T-helper 22 cell (primary cell): ENCODE measurements at regions not wholly inside any gene's neighbourhood (a gene's known extent, or its start where the extent isn't known, plus 50 kb on each side); places are given as distances from the start of the nearest gene placed in this dataset.

Experiments used
- DNase-seq: peaks from one replicate; pipeline ENCODE4 v3.0.0-alpha.2; 2020; ENCODE audit warnings: low read depth

DNA sequence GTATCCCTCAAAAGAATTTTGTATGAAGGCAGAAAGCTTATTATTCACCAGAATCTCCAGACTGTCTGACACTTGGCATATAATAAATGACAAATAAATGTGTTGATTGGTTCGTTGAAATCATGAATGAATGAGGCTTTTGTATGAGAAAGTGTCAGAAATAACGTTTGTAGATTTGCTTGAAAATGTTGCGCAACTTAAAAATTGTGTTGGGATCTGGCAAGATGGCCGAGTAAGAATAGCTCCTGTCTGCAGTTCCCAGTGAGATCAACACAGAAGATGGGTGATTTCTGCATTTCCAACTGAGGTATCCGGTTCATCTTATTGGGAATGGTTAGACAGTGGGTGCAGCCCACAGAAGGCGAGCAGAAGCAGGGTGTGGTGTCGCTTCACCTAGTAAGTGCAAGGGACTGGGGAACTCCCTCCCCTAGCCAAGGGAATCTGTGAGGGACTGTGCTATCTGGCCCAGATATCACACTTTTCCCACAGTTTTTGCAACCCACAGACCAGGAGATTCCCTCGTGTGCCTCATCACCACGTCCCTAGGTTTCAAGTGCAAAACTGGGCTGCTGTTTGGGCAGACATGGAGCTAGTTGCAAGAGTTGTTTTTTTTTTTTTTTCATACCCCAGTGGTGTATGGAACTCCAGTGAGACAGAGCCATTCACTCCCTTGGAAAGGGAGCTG is 759.0 kb downstream of the LTN1 start:
- no peak for DNase-seq

GRCh38 chr21:28230559-28230958 is 762.1 kb downstream of the LTN1 start:
- no peak for DNase-seq

- DNase-seq: no peak
Observed at GRCh38 chr21:28229814-28230213, 762.9 kb downstream of the LTN1 start.

- DNase-seq: no peak
Observed at GRCh38 chr21:28228636-28228995, 764.1 kb downstream of the LTN1 start.

- no peak for DNase-seq
Observed at GRCh38 chr21:28227881-28228635, 764.6 kb downstream of the LTN1 start.

DNA sequence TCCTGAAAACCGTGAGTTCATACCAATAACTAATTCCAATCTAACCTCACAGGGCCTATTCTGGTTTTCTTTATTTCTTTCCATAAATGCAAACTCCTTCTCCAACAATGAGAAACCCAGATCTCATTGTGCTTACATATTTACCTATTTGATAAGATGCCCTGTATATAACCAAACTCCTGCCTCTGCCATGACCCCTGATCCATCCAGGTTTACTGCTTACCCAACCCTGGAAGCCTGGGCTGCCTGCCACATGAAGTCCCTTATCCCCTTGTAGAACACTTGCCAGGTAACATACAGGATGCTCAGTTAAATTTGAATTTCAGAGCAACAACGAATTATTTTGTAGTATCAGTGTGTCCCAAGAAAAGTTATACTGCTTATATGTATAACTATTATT is 766.1 kb downstream of the LTN1 start:
- no peak for DNase-seq

- no peak for DNase-seq
Observed at GRCh38 chr21:28224191-28224726, 768.4 kb downstream of the LTN1 start.

DNA sequence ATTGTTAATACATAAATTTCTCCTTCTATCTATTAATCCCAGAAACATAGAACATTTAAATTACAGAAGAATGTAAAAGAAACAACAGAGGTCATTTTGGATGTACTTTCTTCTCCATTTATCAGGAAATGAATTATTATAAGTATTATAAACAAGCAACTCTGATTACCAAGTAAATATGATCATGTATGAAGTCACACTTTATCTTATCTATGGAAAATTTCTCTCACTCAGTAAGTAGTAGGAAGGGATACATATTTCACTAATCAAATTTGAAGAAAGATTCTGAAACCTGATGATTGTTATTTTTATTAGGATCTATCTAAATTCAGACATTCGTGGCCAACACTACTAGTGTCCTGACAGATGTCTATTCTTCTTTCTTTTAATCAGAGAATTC is 770.7 kb downstream of the LTN1 start:
- DNase-seq: no peak

DNA sequence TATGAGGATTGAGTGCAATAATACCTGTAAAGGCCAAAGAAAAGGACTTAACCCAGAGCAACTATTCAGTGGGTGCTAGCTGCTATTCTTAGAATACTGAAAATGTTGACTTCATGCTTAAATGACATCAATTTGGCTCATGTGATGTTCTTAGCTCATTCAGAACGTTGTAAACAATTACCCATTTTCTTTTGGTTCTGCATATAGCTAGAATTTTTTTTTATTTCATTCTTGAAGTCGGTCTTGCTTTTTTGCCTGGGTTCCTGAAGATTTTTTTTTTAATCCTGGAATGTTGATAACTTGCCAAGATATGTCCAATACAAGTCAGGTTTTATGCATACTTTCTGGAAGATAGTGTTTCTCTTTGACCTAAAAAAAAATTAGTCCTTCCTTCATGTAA is 772.0 kb downstream of the LTN1 start:
- DNase-seq: no peak

GRCh38 chr21:28216976-28217523 is 775.6 kb downstream of the LTN1 start:
- no peak for DNase-seq

DNA sequence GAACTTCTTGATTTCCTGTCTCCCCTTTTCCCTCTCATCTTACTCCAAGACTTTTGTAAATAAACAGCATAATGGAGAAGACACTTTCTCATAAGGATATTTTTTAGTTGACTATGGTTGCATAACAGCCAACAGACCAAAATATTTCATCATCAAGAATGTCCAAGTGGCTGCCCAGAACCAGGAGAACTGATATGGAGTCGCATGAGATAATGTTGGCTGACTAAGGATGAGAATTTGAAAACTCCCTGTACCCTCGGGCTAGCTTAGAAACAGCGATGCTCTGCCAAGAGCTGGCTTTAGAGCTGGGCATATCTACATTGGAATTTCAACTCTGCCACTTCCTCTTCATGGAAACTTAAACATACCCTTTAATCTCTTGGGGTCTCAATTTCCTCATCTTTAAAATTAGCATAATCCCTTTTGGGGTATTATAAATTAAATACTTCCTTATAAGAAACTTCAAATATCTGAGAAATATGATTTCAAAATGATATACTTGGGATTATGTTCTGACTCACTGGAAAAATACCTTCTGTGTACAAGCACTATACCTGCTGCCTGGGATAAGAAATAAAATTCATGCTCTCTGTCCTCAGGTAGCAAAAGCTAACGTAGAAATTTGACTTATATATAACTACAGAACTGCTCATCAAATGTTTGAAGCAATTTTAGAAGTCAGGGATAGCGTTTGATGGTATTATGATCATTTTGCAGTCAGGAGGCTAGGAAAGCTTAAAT is 777.3 kb downstream of the LTN1 start:
- no peak for DNase-seq

GRCh38 chr21:28214786-28215185 is 777.9 kb downstream of the LTN1 start:
- DNase-seq: no peak

GRCh38 chr21:28213261-28213660 is 779.4 kb downstream of the LTN1 start:
- DNase-seq: no peak

DNA sequence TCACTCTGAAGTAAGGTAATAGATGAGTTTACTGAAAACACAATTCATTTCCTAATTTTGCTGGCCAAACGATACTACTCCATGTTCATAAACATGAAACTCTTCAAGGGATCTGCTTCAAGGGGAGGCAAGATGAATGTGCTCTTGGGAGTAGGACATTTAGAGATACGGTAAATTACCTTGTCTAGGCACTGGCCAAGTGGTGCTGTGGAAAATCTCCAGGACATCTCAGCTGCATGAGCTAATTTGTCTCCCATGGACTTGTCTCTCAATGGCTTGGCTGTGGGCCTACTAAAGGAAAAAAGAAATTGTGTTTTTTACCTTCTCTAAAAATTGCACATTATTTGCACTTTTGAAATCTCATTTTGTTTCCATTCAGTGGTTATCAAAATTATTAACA is 780.6 kb downstream of the LTN1 start:
- no peak for DNase-seq

DNA sequence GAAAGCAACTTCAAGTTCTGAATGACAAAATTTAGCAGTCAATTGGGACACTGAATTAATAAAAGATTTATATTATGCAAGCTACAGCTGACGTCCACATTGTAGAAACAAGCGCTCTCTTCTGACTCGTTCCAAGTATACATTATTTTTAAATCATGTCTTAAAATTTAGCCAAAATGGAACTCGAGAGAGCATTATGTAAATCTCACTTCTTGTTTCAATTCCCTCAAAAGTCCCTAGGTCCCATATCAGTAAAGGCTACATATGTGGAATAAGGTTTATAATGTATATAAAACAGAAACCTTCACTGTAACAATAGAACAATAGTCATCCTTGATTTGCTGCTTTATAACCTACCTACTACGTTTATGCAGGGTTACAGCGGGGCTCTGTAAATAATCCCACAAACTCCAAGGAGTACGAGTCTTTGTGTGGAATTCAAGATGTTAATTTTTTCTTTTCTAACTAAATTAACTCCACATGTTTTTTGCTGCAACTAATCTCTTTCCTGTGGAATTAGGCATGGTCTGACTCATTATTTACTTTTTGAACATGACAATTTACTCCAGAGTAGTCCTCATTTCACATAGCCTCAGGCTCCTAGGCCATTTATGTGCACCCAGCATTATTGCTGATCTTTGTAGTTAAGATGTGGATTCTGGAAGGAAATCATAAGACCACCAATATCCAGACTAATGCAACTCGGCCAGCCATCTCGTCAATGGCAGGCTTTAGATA is 785.1 kb downstream of the LTN1 start:
- DNase-seq: no peak

GRCh38 chr21:28200726-28201125 is 792.0 kb downstream of the LTN1 start:
- no peak for DNase-seq

DNA sequence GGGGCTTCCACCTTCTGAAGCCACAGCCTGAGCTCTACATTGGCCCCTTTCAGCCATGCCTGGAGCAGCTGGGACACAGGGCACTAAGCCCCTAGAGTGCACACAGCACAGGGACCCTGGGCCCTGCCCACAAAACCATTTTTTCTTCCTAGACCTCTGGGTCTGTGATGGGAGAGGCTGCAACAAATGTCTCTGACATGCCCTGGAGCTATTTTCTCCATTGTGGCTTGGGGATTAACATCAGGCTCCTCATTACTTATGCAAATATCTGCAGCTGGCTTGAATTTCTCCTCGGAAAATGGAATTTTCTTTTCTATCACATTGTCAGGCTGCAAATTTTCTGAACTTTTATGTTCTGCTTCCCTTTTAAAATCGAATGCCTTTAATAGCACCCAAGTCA is 795.7 kb downstream of the LTN1 start:
- no peak for DNase-seq

- no peak for DNase-seq
Observed at GRCh38 chr21:28193189-28193588, 799.5 kb downstream of the LTN1 start.

- no peak for DNase-seq
Observed at GRCh38 chr21:28186604-28187003, 806.1 kb downstream of the LTN1 start.

DNA sequence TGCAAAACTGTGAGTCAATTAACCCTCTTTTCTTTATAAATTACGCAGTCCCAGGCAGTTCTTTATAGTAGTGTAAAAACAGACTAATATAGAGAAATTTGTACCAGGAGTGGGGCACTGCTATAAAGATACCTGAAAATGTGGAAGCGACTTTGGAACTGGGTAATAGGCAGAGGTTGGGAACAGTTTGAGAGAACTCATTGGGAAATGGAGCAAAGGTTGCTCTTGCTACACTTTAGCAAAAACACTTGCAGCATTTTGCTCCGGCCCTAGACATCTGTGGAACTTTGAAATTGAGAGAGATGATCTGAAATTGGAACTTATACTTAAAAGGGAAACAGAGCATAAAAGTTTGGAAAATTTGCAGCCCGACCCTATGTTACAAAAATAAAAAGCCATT is 810.9 kb downstream of the LTN1 start:
- no peak for DNase-seq

GRCh38 chr21:28179136-28179535 is 813.5 kb downstream of the LTN1 start:
- DNase-seq: no peak

DNA sequence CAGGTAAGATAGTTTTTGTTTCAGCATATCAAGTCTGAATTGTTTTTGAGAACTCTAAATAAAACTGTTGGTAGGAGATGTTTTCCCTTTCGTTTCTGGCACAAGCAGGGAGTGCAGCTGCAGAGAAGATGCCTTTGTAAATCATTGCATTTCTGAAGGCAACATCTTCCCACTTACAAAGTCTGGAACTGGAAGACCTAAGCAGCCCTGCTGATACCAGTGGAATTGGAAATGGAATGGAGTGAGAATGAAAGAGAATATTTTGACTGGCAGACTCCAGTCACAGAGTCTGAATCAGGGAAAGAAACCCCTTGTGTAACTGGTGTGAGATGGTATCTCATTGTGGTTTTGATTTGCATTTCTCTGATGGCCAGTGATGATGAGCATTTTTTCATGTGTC is 815.6 kb downstream of the LTN1 start:
- no peak for DNase-seq
